SK-N-SH (cell line): ENCODE measurements at regions not wholly inside any gene's neighbourhood (a gene's known extent, or its start where the extent isn't known, plus 50 kb on each side); places are given as distances from the start of the nearest gene placed in this dataset.

ENCODE experiments used
- EZH2phosphoT487 ChIP-seq: fragments of 200-600 bp; sonication (generic); IDR thresholded peaks from 2 replicates; pipeline ENCODE4 v1.6.1; 2017; ENCODE audit warnings: low read depth, mixed run types, mild to moderate bottlenecking, antibody characterized with exemption, moderate library complexity, borderline replicate concordance
- SMC3 ChIP-seq: IDR thresholded peaks from 2 replicates; pipeline ENCODE4 v1.6.1; 2012; ENCODE audit warnings: low read depth, low read length, improper control_type of control experiment
- TAF1 ChIP-seq: IDR thresholded peaks from 2 replicates; pipeline ENCODE4 v1.6.1; 2012; ENCODE audit warnings: low read depth, mild to moderate bottlenecking, low read length, moderate library complexity, borderline replicate concordance
- TF ChIP-seq, protein P1 (sequence below): fragments of 200-600 bp; sonication (generic); IDR thresholded peaks from 2 replicates; pipeline ENCODE4 v1.6.1; 2017; ENCODE audit warnings: antibody characterized with exemption, mild to moderate bottlenecking, moderate library complexity
- TF ChIP-seq, protein P2 (sequence below): fragments of 150-350 bp; IDR thresholded peaks from 2 replicates; pipeline ENCODE4 v1.6.1; 2017; ENCODE audit warnings: antibody characterized with exemption, low read length, low read depth, borderline replicate concordance

GRCh38 chr12:41739066-41739465 is 405.6 kb downstream of the GXYLT1 start:
- TF ChIP-seq TAF1 (no peak), SMC3 (no peak), EZH2phosphoT487 (no peak)
- TF ChIP-seq, protein P1, sequence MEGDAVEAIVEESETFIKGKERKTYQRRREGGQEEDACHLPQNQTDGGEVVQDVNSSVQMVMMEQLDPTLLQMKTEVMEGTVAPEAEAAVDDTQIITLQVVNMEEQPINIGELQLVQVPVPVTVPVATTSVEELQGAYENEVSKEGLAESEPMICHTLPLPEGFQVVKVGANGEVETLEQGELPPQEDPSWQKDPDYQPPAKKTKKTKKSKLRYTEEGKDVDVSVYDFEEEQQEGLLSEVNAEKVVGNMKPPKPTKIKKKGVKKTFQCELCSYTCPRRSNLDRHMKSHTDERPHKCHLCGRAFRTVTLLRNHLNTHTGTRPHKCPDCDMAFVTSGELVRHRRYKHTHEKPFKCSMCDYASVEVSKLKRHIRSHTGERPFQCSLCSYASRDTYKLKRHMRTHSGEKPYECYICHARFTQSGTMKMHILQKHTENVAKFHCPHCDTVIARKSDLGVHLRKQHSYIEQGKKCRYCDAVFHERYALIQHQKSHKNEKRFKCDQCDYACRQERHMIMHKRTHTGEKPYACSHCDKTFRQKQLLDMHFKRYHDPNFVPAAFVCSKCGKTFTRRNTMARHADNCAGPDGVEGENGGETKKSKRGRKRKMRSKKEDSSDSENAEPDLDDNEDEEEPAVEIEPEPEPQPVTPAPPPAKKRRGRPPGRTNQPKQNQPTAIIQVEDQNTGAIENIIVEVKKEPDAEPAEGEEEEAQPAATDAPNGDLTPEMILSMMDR: no peak
- TF ChIP-seq, protein P2, sequence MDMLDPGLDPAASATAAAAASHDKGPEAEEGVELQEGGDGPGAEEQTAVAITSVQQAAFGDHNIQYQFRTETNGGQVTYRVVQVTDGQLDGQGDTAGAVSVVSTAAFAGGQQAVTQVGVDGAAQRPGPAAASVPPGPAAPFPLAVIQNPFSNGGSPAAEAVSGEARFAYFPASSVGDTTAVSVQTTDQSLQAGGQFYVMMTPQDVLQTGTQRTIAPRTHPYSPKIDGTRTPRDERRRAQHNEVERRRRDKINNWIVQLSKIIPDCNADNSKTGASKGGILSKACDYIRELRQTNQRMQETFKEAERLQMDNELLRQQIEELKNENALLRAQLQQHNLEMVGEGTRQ: no peak
